Stimulated activated naive B cell treated with anti-CD40 and anti-IgM and Interleukin-4, amounts not matched to agents 10 μg/mL and 1 μg/mL and 100 μg/mL, for 72 hours (primary cell): ENCODE measurements at regions not wholly inside any gene's neighbourhood (a gene's known extent, or its start where the extent isn't known, plus 50 kb on each side); places are given as distances from the start of the nearest gene placed in this dataset.
A peak's percentile ranks its signal among the peaks of the same experiment; 100 is the strongest.

ENCODE experiments used
- ATAC-seq, 2 donors: fragments of 150-1000 bp; cut with Tn5 transposase; replicated peaks; 2 replicates each; pipeline ENCODE4 v1.10.0; 2021; ENCODE audit warnings: moderate library complexity in 1 of 2
- DNase-seq: peaks from one replicate; pipeline ENCODE4 v3.0.0; 2021
- H3K27ac Mint-ChIP-seq: one replicate; pipeline ENCODE4 v1.8.0; 2022; ENCODE audit warnings: mild to moderate bottlenecking, mixed read lengths
- H3K27me3 Mint-ChIP-seq, 2 donors: one replicate each; pipeline ENCODE4 v1.8.0; 2022; ENCODE audit warnings: mixed read lengths in 2 of 2
- H3K36me3 Mint-ChIP-seq, 2 donors: one replicate each; pipeline ENCODE4 v1.8.0; 2022; ENCODE audit warnings: mixed read lengths in 2 of 2, mild to moderate bottlenecking in 1 of 2
- H3K4me1 Mint-ChIP-seq, 2 donors: one replicate each; pipeline ENCODE4 v1.8.0; 2022; ENCODE audit warnings: mixed read lengths in 2 of 2, mild to moderate bottlenecking in 1 of 2
- H3K4me3 Mint-ChIP-seq, 2 donors: one replicate each; pipeline ENCODE4 v1.8.0; 2022; ENCODE audit warnings: mild to moderate bottlenecking in 2 of 2, mixed read lengths in 2 of 2, moderate library complexity in 1 of 2
- H3K9me3 Mint-ChIP-seq, 2 donors: one replicate each; pipeline ENCODE4 v1.8.0; 2022; ENCODE audit warnings: mixed read lengths in 2 of 2, mild to moderate bottlenecking in 1 of 2

DNA sequence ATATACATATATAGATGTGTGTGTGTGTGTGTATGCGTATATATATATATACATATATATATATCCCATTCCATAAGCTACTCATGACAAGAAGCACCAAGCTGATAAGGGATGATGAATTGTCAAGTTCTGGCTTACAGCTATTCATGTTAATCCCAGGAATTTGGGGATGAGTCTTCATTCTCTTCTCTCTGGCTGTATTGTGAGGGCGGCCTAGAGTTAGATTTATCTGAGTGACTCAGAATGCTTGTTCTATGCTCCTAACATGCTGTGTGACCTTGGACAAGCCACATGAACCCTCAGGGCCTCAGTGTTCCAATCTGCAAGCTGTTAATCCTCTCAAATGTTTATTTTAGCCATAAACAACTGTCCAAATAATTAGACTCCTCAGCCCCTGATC lies 749.0 kb downstream of the MED13L start:
- ATAC-seq (no peak), DNase-seq (no peak)
- Mint-ChIP-seq H3K27ac (no peak overlapping the region), H3K4me3 (no peak overlapping the region), H3K27me3 (no peaks in the 10 kb centered on the region), H3K4me1 (no peaks in the 10 kb centered on the region), H3K9me3 (peaks cover 0 to 2% of the 10 kb centered on the region in 2 donors), H3K36me3 (no peaks in the 10 kb centered on the region)

DNA sequence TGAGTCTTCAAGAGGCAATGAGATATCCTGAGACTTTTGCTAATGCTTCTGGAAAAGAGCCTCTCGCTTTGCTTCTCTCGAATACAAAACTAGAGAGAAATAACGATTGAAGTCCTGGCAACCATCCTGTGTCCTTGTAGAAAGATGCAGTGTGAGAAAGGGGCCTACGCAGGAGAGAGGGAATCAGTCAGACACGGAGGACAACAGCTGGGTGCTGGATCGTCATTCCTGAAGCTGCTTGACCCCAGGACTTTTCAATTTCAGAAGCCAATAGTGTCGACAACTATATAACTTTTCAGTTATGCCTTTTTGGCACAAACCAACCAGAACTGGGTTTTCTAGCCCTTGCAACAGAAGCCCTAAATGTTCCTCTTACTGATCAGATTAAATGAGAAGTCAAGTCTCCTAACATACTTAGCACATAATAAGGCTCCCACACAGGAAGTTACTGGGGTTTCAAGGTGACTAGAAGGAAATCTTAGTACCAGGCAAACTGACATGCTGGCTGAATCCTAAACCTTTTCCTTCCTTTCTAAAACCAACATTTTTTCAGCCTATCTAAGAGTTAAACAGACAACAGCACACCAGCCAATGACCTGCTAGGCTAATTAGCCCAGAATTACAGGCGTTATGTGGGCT lies 755.6 kb downstream of the MED13L start:
- ATAC-seq (no peak), DNase-seq (no peak)
- Mint-ChIP-seq H3K27me3 (peaks cover 0 to 3% of the 10 kb centered on the region in 2 donors), H3K4me3 (no peak overlapping the region), H3K36me3 (no peaks in the 10 kb centered on the region), H3K9me3 (peaks cover 0 to 4% of the 10 kb centered on the region in 2 donors), H3K4me1 (no peaks in the 10 kb centered on the region), H3K27ac (no peak overlapping the region)

DNA sequence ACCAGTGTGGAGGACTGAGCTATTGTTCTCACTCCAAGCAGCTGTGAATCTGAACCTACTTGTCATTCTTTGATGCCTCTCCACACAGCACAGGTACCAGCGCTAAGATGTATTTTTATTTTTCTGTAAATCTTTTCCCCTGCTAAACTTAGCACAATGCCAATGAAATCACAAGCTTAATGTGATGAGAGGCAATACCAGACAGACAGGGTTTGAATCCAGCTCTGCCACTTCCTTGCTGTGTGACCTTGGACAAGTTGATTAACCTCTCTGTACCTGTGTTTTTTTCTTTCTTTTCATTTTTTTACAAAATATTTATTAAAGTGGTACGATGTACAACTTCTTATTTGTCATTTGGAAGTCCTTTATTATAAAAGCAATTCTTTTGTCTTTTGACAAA lies 757.6 kb downstream of the MED13L start:
- DNase-seq (no peak), ATAC-seq (no peak)
- Mint-ChIP-seq H3K4me3 (no peak overlapping the region), H3K4me1 (no peaks in the 10 kb centered on the region), H3K27me3 (peaks cover 0 to 3% of the 10 kb centered on the region in 2 donors), H3K9me3 (peaks cover 7 to 12% of the 10 kb centered on the region in 2 donors), H3K36me3 (no peaks in the 10 kb centered on the region), H3K27ac (no peak overlapping the region)

DNA sequence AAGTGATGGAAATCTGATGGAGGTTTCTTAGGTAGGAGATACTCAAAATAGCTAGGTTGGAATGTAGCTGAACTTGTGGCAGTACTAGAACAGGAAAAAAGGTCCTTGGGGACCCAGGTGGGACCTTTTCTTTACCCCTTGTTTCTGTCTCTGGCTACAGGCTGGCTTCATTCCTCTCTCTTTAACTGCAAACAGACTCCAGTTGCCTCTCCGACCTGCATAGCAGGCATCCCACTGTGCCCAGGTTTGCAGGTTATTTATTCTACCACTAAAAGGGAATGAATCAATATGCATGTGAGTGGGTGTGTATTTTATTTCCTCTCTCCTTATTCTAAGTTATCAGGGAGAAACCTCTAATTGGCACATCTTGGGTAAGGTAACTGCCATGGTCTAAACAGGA lies 758.1 kb downstream of the MED13L start:
- Mint-ChIP-seq H3K36me3 (no peaks in the 10 kb centered on the region), H3K27ac (no peak overlapping the region), H3K4me3 (no peak overlapping the region), H3K27me3 (peaks cover 0 to 3% of the 10 kb centered on the region in 2 donors), H3K9me3 (peaks cover 7 to 12% of the 10 kb centered on the region in 2 donors), H3K4me1 (no peaks in the 10 kb centered on the region)
- DNase-seq (no peak), ATAC-seq (no peak)

DNA sequence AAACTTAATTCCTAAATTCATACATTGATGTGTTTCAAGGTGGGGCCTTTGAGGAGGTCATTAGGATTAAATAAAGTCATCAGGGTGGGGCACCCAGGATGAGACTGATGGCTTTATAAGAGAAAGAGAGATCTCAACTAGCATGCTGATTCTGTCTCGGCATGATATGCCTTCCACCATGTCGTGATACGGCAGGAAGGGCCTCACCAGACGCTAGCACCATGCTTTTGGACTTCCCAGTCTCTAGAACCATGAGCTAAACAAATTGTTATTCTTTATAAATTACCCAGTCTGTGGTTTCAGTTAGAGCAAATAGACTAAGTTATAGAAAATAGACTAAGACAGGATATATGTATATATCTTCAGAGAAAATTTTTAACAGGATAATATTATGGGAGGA lies 759.6 kb downstream of the MED13L start:
- DNase-seq (no peak), ATAC-seq (no peak)
- Mint-ChIP-seq H3K4me1 (no peaks in the 10 kb centered on the region), H3K9me3 (peaks cover 12 to 18% of the 10 kb centered on the region in 2 donors), H3K27ac (no peak overlapping the region), H3K4me3 (no peak overlapping the region), H3K36me3 (peaks cover 0 to under 1% of the 10 kb centered on the region in 2 donors), H3K27me3 (peaks cover 0 to 3% of the 10 kb centered on the region in 2 donors)

DNA sequence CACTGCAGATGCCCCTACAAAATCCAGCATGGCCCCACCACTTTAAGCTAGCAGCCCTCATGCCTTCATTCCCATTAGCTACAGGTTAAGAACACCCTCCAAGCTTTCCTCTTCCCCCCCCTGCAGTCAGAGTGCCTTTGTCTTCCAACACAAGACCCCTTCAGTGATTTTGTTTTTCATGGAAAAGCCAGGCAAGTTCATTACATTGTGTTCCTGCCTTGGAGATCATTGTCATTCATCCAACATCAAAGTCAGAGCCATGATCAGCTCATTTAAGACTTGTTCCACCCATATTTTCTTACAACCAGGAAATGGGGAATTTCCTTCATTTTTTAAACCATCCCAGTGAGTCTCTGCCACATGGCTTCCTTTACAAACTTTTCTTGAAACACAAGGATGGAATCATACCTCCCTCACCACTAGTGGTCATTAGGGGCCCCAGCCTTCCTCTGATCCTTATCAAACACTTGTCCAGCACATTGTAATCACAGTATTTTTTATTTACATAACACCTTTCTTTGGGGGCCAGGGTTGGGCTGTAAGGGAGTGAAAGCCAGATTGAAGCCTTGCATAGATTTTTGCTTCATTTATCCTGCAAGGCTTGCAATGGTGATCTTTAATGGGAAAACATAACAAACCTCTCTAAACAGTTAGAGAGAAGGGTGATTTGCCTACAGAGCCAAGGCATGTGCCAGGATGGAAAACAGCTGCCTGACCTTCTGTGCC lies 765.3 kb downstream of the MED13L start:
- Mint-ChIP-seq H3K4me1 (no peaks in the 10 kb centered on the region), H3K36me3 (peaks cover 0 to 3% of the 10 kb centered on the region in 2 donors), H3K27ac (no peak overlapping the region), H3K9me3 (peaks cover 18 to 20% of the 10 kb centered on the region in 2 donors), H3K4me3 (no peak overlapping the region), H3K27me3 (peaks cover 5 to 8% of the 10 kb centered on the region in 2 donors)
- DNase-seq (no peak), ATAC-seq (no peak)

DNA sequence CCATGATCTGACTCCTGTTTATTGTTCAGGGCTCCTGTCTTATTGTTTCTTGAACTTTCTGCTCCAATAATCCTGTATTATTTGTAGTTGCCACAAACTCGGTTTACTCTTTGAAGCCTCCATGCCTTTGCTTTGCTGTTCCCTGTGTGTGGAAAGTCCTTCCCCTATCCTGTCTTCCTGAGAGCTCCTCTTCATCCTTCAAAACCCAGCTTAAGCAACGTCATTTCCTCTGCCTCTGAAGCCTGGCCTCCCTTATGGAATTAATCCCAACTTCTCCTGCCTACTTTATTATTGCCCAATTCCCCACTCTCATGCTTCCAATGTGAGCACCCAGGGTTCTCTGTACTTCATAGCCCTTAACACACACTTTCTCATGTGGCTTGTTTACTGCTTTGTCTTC lies 766.2 kb downstream of the MED13L start:
- peaks cover 18 to 20% of the 10 kb centered on the region in 2 donors for H3K9me3 Mint-ChIP-seq
- DNase-seq (no peak), ATAC-seq (no peak)
- no peaks in the 10 kb centered on the region for H3K4me1 Mint-ChIP-seq
- H3K4me3 Mint-ChIP-seq = no peak overlapping the region
- peaks cover 5 to 8% of the 10 kb centered on the region in 2 donors for H3K27me3 Mint-ChIP-seq
- peaks cover 0 to 3% of the 10 kb centered on the region in 2 donors for H3K36me3 Mint-ChIP-seq
- H3K27ac Mint-ChIP-seq = no peak overlapping the region

DNA sequence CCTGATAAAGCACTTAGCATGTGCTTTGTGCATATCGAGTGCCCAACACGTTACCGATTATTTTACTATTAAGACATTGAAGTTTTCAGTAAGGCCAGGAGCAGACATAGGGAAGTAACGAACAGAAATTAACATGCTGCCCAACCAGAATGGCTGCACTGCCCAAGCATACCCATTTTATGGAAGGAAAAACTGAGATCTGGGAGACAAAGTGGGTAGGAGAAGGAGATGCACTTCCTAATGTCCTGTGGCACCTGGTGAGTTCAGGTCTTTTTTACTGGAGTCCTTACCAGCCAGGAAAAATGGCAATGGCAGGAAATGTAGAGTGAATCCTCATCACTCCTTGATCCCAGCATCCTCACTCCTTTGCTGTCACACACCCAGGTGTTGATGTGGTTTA lies 768.5 kb downstream of the MED13L start:
- ATAC-seq = no peak
- no peak overlapping the region for H3K27ac Mint-ChIP-seq
- peaks cover 9 to 12% of the 10 kb centered on the region in 2 donors for H3K9me3 Mint-ChIP-seq
- DNase-seq = no peak
- peaks cover 9 to 12% of the 10 kb centered on the region in 2 donors for H3K4me1 Mint-ChIP-seq
- no peak overlapping the region for H3K4me3 Mint-ChIP-seq
- H3K36me3 Mint-ChIP-seq = peaks cover 0 to 4% of the 10 kb centered on the region in 2 donors
- H3K27me3 Mint-ChIP-seq = peaks cover 5 to 8% of the 10 kb centered on the region in 2 donors

DNA sequence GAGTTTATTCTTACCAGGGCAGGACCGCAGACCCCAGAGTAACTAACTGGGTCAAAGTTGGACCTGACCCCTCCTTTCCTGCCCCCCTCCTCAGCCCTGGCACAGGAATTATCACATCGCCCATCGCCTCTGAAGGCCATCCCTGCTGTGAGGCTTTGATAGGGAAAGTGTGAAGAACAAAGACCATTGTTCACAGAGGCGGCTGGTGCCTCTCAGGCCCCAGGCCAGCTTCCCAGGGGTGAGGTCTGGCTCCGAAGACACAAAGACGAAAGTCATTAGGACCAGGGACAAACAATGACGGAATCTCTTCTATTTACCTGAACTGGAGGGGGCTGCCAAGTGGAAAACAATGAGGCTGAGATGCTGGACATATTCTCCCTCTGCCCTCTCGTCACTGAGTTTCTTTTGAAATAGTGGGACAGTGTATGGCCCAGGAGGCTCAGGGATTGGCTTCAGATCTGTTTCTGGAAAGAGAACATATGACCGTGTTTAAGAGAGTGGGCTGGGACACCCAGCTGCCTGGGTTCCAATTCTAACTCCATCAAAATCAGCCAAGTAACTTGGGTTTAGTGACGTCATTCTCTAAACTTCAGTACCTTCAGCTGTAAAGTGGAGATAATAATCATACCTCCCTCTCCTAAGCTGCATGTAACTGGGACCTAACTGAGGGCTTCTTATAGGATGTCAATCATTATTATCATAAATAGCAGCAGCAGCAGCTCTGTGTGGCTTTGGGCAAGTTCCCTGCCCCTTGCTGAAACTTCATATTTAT lies 769.4 kb downstream of the MED13L start:
- Mint-ChIP-seq H3K36me3 (peaks cover 0 to 4% of the 10 kb centered on the region in 2 donors), H3K27ac (no peak overlapping the region), H3K27me3 (peaks cover 5 to 8% of the 10 kb centered on the region in 2 donors), H3K4me1 (peaks cover 11 to 15% of the 10 kb centered on the region in 2 donors), H3K4me3 (no peak overlapping the region), H3K9me3 (peaks cover 7% of the 10 kb centered on the region in 2 donors)
- DNase-seq = no peak
- ATAC-seq = no peak

DNA sequence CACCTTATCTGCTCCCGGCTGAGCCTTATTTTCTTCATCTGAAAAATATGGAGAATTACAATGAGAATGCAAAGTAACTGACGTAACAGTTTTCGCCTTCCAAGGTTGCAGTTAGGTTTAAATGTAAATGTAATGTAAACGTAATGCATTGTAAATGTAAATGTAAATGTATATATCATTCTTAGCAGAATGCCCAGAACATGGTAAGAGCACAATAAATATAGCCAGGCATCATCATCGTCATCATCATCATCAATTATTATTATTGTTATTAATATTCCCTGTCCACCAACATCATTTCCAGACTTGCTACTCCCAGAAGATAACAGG lies 770.0 kb downstream of the MED13L start:
- Mint-ChIP-seq H3K27ac (no peak overlapping the region), H3K9me3 (peaks cover 5 to 7% of the 10 kb centered on the region in 2 donors), H3K4me1 (peaks cover 11 to 15% of the 10 kb centered on the region in 2 donors), H3K27me3 (peaks cover 5 to 8% of the 10 kb centered on the region in 2 donors), H3K36me3 (peaks cover 0 to 1% of the 10 kb centered on the region in 2 donors), H3K4me3 (no peak overlapping the region)
- ATAC-seq (no peak), DNase-seq (no peak)

DNA sequence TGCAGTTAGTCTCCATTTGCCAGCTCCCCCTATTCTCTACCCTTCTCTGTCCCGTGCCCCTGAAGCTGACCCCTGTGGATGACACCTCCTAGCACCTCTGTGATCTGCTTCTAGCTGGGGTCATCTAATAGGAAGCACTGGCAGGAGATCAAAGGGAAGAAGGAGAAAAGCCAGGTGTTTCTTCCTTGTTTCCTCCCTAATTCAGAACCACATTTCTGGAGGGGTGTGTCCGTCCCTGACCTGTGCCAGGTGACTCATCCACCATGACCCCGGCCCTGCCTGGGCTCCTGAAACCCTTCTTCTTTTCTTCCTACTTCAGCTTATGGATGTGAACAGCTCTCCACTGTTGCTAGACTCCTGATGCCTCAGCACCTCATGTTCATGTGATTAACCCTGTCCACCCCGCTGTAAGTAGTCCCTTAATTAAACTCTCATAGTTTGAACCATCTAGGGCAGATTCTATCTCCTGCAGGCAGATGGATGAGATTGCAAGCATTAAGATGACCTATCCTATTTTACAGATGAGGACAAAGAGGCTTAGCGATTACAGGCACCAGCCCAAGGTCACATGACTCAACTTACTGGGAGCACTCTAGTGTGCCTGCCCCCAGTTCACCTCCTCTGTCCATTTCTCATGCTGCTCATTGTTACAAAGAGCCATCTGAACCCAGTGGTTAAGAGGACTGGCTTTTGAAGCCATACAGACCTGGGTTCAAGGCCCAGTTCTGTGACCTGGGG lies 770.5 kb downstream of the MED13L start:
- peaks cover 5 to 8% of the 10 kb centered on the region in 2 donors for H3K27me3 Mint-ChIP-seq
- no peak for ATAC-seq
- peaks cover 0 to 1% of the 10 kb centered on the region in 2 donors for H3K36me3 Mint-ChIP-seq
- peaks cover 7 to 12% of the 10 kb centered on the region in 2 donors for H3K9me3 Mint-ChIP-seq
- H3K4me1 Mint-ChIP-seq = peaks cover 11 to 15% of the 10 kb centered on the region in 2 donors
- no peak for DNase-seq
- no peak overlapping the region for H3K4me3 Mint-ChIP-seq
- no peak overlapping the region for H3K27ac Mint-ChIP-seq

DNA sequence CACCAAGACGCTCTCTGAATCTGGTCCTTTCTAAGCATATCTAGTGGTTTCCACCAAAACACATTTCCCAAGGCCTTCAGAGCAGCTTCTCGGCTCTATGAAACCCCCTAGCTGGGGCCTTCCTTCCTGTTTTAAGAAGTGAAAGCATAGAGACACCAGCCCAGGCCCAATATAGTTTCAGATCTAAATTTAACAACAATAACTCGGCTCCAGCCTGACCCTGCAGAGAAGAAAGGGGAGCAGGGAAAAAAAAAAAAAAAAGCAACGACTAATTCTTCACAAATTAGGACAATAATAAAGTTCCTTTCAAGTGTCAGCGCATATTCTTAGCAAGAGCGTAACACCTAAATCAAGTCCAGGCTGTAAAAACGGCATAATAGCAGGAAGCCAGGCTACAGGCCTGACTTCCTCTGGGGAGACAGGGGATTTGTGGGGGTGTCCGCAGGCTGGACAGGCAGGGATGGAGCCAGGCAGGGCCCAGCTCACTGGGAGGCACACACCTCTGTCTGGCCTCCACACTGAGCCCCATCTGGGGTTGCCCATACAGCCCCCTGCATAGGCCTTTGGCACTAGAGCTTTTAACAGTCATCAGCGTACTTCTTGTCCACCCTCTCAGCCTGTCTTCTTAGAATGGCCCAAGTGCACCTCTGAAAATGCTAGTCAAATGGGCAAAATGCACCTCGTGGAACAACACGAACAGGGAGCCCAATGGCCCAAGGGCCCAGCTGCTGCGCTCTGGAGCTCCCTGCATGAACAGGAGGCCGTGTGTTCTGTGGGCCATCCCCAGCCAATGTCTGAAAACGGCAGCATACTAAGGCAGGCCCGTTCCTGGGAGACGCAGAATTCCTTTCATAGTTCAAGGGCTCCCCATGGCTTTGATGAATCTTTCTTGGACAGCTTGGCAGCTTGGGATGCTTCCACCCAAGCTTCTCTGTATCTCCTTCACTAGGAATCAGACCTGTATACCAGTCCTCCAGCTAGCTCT lies 772.9 kb downstream of the MED13L start:
- H3K9me3 Mint-ChIP-seq = peaks cover 4 to 10% of the 10 kb centered on the region in 2 donors
- peaks cover 0 to 1% of the 10 kb centered on the region in 2 donors for H3K36me3 Mint-ChIP-seq
- H3K4me3 Mint-ChIP-seq = peak overlapping the region; percentile 6 to 7
- no peak for DNase-seq
- H3K27me3 Mint-ChIP-seq = no peaks in the 10 kb centered on the region
- H3K4me1 Mint-ChIP-seq = peaks cover 11 to 15% of the 10 kb centered on the region in 2 donors
- ATAC-seq = peak; percentile 70 to 84
- H3K27ac Mint-ChIP-seq = no peak overlapping the region

DNA sequence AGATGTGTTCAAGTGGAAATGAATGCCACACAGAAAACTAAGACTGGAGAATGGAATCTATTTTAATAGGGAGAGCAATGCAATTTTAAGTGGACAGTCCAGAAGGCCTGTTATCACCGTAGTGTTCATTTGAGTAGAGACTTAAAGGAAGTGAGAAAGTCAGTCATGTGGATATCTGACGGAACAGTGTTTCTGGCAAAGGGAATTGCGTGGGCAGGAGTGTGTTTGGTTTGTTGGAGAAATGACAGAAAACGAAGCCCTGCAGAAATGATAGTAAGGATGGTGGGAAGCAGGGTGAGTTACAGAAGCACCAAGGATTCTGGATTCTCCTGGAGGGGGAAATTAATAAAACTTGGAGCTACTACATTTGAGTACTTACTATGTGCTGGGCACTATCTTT lies 776.6 kb downstream of the MED13L start:
- no peak overlapping the region for H3K27ac Mint-ChIP-seq
- peaks cover 0 to 1% of the 10 kb centered on the region in 2 donors for H3K36me3 Mint-ChIP-seq
- peaks cover 11 to 15% of the 10 kb centered on the region in 2 donors for H3K4me1 Mint-ChIP-seq
- H3K4me3 Mint-ChIP-seq = no peak overlapping the region
- no peak for ATAC-seq
- no peak for DNase-seq
- H3K9me3 Mint-ChIP-seq = peaks cover 4 to 10% of the 10 kb centered on the region in 2 donors
- H3K27me3 Mint-ChIP-seq = no peaks in the 10 kb centered on the region
